ENCODE measurements at regions not wholly inside any gene's neighbourhood (a gene's known extent, or its start where the extent isn't known, plus 50 kb on each side); places are given as distances from the start of the nearest gene placed in this dataset.

DNA sequence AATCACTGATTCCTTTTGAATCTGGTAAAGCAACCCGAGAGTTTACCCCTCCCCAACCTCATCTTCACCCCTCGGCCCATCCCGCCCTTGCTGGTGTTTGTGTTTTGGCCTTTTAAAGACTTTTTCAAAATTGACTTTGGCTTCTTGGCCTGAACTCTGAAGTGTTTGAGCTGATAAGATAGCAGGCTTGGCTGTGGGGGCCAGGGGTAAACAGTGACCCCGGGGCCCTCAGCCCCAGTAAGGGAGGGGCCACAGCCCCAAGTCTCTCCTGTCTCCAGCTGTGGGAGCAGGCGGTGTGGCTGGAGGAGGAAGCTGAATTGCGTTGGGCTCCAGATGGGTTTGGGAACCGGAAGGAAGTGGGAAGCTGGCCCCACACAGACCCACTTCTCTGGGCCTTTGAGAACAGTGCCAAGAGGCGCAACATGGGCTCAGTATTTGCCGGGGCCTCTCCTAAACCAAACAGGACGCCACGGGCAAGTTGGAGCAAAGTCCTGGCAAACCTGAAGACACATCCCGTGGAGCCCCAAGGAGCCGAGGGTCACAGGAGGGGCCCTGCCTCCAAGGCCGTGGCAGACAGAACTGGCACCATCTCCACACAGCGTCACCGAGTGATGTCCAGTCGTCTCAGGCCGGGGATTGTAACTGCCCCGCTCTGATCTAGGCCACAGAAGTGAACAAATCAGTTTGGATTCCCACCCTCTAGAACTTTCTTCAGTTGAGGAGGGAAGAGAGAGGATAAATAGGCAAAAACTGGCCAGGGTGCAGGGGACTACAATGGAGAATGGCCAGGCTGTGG, 54.3 kb upstream of the PTPN1 start:
- H3K4me1 ChIP-seq = peaks cover 0 to 25% (median 12%) of the 10 kb centered on the region in 3 donors

DNA sequence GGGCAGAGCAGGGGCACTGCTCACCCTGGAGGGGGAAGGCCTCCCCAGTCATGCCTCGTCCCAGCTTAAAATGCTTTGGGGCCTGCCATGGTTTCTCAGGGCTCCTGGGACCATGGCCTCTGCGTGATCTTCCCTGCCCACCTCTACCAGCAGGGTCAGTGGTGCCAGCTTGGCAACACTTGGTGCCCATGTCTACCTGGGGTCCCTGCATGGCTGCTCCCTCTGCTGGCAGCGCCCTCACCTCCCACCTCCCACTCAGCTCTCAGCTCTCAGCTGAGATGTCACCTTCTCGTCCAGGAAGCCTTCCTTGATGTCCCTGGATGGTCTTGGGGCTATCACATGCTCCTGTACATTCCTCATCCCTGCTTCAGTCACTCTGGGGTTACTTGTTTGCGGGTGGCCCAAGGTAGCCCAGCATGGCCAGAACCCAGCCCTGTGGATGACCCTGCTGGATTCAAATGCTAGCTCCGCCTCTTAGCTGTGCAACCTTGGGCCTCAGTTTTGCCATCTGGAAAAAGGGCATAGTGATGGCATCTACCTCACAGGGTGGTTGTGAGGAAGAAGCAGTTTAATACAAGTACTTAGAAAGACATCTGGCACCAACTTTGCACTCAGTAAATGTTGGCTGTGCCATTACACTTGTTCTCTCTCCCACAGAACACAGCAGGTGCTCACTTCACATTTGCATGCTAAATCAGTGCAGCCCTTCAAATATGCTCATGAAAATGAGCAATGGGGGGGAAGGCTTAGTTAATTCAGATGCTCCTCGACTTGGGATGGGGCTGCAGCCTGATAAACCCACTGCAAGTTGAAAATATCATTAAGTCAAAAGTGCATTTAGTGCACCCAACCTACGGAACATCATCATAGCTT, 53.5 kb upstream of the PTPN1 start:
- Histone ChIP-seq H3K27me3 (no peaks in the 10 kb centered on the region), H3K36me3 (no peaks in the 10 kb centered on the region), H3K27ac (no peak overlapping the region), H3K4me3 (no peak overlapping the region), H3K9me3 (no peaks in the 10 kb centered on the region), H3K4me1 (peaks cover 0 to 26% (median 12%) of the 10 kb centered on the region in 3 donors)
- ATAC-seq = peak in 1 of 4 donors; percentile 5
- DNase-seq = peak in 1 of 6 donors; percentile 61
- 81 to 87% methylated on average over 8 of the region's 8 CpGs for WGBS, 2 donors
- no peak for FAIRE-seq
- TF ChIP-seq, protein P1, sequence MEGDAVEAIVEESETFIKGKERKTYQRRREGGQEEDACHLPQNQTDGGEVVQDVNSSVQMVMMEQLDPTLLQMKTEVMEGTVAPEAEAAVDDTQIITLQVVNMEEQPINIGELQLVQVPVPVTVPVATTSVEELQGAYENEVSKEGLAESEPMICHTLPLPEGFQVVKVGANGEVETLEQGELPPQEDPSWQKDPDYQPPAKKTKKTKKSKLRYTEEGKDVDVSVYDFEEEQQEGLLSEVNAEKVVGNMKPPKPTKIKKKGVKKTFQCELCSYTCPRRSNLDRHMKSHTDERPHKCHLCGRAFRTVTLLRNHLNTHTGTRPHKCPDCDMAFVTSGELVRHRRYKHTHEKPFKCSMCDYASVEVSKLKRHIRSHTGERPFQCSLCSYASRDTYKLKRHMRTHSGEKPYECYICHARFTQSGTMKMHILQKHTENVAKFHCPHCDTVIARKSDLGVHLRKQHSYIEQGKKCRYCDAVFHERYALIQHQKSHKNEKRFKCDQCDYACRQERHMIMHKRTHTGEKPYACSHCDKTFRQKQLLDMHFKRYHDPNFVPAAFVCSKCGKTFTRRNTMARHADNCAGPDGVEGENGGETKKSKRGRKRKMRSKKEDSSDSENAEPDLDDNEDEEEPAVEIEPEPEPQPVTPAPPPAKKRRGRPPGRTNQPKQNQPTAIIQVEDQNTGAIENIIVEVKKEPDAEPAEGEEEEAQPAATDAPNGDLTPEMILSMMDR (IDR thresholded peaks at IDR 0.05) = no peak
- intact Hi-C loops (cut with DNase I) = loop anchor here in 1 of 3 donors (10.0 kb wide), 1 partner anchor 82 kb away; no protein-coding TSS in a partner anchor

More for the DNA sequence above, 54.3 kb upstream of the PTPN1 start:
- Histone ChIP-seq H3K27ac (no peak overlapping the region), H3K27me3 (no peaks in the 10 kb centered on the region), H3K36me3 (no peaks in the 10 kb centered on the region), H3K4me3 (no peak overlapping the region), H3K9me3 (no peaks in the 10 kb centered on the region)
- ATAC-seq (peak; percentile 17 to 84 (median 52)), FAIRE-seq (no peak), DNase-seq (peak in 4 of 6 donors; percentile 40 to 67 (median 54))
- intact Hi-C loops (cut with DNase I) = loop anchor here in 1 of 3 donors (10.0 kb wide), 1 partner anchor 81 kb away; no protein-coding TSS in a partner anchor
- TF ChIP-seq, protein P1 (IDR thresholded peaks at IDR 0.05) = no peak
- 31 to 35% methylated on average over 19 of the region's 19 CpGs for WGBS, 2 donors

DNA sequence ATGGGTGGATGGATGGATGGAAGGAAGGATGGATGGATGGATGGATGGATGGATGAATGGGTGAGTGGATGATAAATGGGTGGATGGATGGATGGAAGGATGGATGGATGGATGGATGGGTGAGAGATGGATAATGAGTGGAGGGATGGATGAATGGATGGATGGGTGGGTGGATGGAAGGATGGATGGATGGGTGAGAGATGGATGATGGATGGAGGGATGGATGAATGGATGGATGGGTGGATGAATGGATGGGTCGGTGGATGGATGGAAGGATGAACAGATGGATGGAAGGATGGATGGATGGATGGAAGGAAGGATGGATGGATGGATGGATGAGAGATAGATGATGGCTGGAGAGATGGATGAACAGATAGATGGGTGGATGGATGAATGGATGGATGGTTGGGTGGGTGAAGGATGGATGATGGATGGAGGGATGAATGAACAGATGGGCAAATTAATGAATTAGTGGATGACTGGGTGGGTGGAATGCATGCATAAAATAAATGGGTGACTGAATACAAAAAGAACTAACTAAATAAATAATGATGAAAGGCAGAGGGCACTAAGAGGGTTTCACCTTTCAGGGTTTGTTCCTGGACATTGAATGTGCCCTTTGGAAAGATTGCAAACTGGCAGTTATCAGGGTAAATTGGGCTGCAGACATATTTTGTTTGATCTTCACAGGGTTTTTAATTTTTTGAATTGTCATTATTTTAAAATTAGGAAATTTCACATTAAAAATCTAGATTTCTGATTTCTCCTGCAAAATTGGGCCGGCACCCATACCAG, 50.9 kb upstream of the PTPN1 start:
- 83 to 97% methylated on average over 2 of the region's 2 CpGs for WGBS, 2 donors
- no peaks in the 10 kb centered on the region for H3K27me3 ChIP-seq
- no peaks in the 10 kb centered on the region for H3K36me3 ChIP-seq
- peaks cover 0 to 26% (median 12%) of the 10 kb centered on the region in 3 donors for H3K4me1 ChIP-seq
- H3K27ac ChIP-seq = no peak overlapping the region
- H3K9me3 ChIP-seq = no peaks in the 10 kb centered on the region
- no peak for DNase-seq
- TF ChIP-seq, protein P1 (IDR thresholded peaks at IDR 0.05) = no peak
- ATAC-seq = no peak
- FAIRE-seq = no peak
- intact Hi-C loops (cut with DNase I) = loop anchor here in 1 of 3 donors (10.0 kb wide), 1 partner anchor 85 kb away; no protein-coding TSS in a partner anchor
- H3K4me3 ChIP-seq = no peak overlapping the region

GRCh38 chr20:50460115-50460607, 50.0 kb upstream of the PTPN1 start:
- Histone ChIP-seq H3K4me3 (no peak overlapping the region), H3K4me1 (peaks cover 0 to 26% (median 12%) of the 10 kb centered on the region in 3 donors), H3K36me3 (no peaks in the 10 kb centered on the region), H3K9me3 (no peaks in the 10 kb centered on the region), H3K27me3 (no peaks in the 10 kb centered on the region), H3K27ac (peak overlapping the region in 1 of 4 donors; percentile 4)
- DNase-seq = no peak
- ATAC-seq = peak in 1 of 4 donors; percentile 4
- FAIRE-seq = no peak
- WGBS, 2 donors = 42 to 46% methylated on average over 9 of the region's 9 CpGs
- intact Hi-C loops (cut with DNase I) = loop anchor here in 2 of 3 donors (2.0 to 5.0 kb wide), 2 partner anchors 269 to 273 kb away; partner anchors contain the start of gene CEBPB (in 1 of the 2)
- TF ChIP-seq, protein P1 (IDR thresholded peaks at IDR 0.05) = no peak

Measured in pancreas (tissue), 10 donors.